ENCODE measurements at regions not wholly inside any gene's neighbourhood (a gene's known extent, or its start where the extent isn't known, plus 50 kb on each side); places are given as distances from the start of the nearest gene placed in this dataset.

- in situ Hi-C loops (cut with HindIII; ENCODE audit: low sequenced_read_pairs) = no loop called here
- no peak for TF ChIP-seq CTCF (IDR thresholded peaks at IDR 0.05; ENCODE audit: low read depth, low read length, missing control alignments)
- DNase-seq (ENCODE audit: low read depth) = no peak
- H3K4me3 ChIP-seq (ENCODE audit: low read depth, low read length) = no peak overlapping the region
These were observed 1072.4 kb downstream of the BRD1 start for GRCh38 chr22:48755059-48755949.

- no peak overlapping the region for H3K4me3 ChIP-seq (ENCODE audit: low read depth, low read length)
- in situ Hi-C loops (cut with HindIII; ENCODE audit: low sequenced_read_pairs) = no loop called here
- no peak for TF ChIP-seq CTCF (IDR thresholded peaks at IDR 0.05; ENCODE audit: low read depth, low read length, missing control alignments)
- DNase-seq (ENCODE audit: low read depth) = no peak
These were observed 1073.0 kb downstream of the BRD1 start for GRCh38 chr22:48754611-48755058.

GRCh38 chr22:48753752-48754517, 1073.7 kb downstream of the BRD1 start:
- in situ Hi-C loops (cut with HindIII; ENCODE audit: low sequenced_read_pairs) = no loop called here
- no peak overlapping the region for H3K4me3 ChIP-seq (ENCODE audit: low read depth, low read length)
- TF ChIP-seq CTCF (IDR thresholded peaks at IDR 0.05; ENCODE audit: low read depth, low read length, missing control alignments) = no peak
- no peak for DNase-seq (ENCODE audit: low read depth)

- TF ChIP-seq CTCF (IDR thresholded peaks at IDR 0.05; ENCODE audit: low read depth, low read length, missing control alignments) = no peak
- DNase-seq (ENCODE audit: low read depth) = no peak
- no peak overlapping the region for H3K4me3 ChIP-seq (ENCODE audit: low read depth, low read length)
- in situ Hi-C loops (cut with HindIII; ENCODE audit: low sequenced_read_pairs) = no loop called here
These were observed 1074.3 kb downstream of the BRD1 start for GRCh38 chr22:48753381-48753730.

- no peak for DNase-seq (ENCODE audit: low read depth)
- in situ Hi-C loops (cut with HindIII; ENCODE audit: low sequenced_read_pairs) = no loop called here
- no peak for TF ChIP-seq CTCF (IDR thresholded peaks at IDR 0.05; ENCODE audit: low read depth, low read length, missing control alignments)
- H3K4me3 ChIP-seq (ENCODE audit: low read depth, low read length) = no peak overlapping the region
These were observed 1075.0 kb downstream of the BRD1 start for GRCh38 chr22:48752451-48753380.
